Stimulated activated CD8-positive, alpha-beta memory T cell treated with anti-CD3 and anti-CD28 coated beads, Interleukin-2, amount 100 ng/mL, for 1 hour (primary cell): ENCODE measurements at regions not wholly inside any gene's neighbourhood (a gene's known extent, or its start where the extent isn't known, plus 50 kb on each side); places are given as distances from the start of the nearest gene placed in this dataset.
"Not testable (repeated sequence)": the region's sequence is repeated elsewhere in the genome, so short reads cannot be mapped to it uniquely, and the experiment has no call there.

Source experiments
- DNase-seq, 2 donors: peaks; one replicate each; pipeline ENCODE4 v3.0.0-alpha.2; 2020; ENCODE audit warnings: low read depth in 2 of 2

DNA sequence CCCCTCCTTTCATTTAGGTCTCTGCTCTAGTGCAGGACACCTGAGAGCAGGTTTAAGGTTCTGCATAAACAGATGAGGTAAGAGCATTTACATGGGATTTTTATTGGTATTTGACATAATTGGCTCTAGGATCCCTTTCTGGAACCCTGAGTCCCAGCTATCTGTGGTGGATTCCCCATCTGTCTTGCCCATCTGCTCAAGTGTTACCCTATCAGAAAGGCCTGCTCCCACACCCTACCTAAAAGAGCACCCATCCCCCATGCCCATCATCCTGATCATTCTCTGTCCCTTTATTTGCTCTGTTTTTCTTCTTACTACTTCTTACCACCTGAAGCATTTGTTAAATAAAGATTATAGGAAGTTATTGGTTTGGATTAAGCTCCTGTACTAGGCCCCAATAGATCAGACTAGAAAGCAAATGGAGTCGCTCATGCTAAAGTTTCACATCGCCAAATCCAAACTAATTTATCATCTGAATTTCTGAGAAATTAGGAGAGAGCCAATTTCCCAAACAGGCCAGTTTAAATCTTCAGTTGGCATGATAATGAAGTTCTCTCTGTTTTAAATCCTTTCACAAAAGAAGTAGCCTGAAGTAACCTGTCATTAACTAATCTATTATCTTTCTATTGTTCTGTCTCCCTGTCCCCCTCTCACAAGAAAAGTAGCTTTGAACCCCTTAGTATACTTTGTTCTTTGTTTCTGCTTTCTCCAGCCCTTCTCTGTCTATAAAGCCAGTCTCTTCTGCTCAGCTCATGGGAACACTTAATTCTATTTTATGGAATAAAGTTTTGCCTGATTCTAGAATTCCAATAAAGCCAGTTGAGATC, 178.6 kb downstream of the ZNF674 start:
- no peak for DNase-seq

DNA sequence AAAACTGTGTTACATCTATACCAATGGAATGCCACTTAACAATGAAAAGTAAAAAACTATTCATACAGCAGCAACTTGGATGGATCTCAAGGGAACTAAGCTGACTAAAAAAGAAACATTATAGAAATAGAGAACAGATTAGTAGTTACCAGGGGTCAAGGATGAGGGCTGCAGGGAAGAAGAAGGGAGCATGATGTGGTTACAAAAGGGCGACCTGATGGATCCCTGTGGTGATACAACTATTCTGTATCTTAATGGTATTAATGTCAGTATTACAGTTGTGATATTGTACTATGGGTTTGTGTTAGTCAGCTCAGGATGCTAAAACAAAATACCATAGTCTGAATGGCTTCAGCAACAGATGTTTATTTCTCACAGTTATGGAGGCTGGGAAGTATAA, 190.7 kb downstream of the ZNF674 start:
- no peak for DNase-seq

- DNase-seq: no peak
Measured at GRCh38 chrX:46341767-46342322, 203.4 kb downstream of the ZNF674 start.

- no peak for DNase-seq
Measured at GRCh38 chrX:46340696-46341095, 204.5 kb downstream of the ZNF674 start.

- no peak for DNase-seq
Measured at GRCh38 chrX:46333550-46333949, 211.7 kb downstream of the ZNF674 start.

GRCh38 chrX:46330981-46331380, 214.2 kb downstream of the ZNF674 start:
- DNase-seq: no peak

- DNase-seq: no peak
Measured at GRCh38 chrX:46330513-46330912, 214.7 kb downstream of the ZNF674 start.

DNA sequence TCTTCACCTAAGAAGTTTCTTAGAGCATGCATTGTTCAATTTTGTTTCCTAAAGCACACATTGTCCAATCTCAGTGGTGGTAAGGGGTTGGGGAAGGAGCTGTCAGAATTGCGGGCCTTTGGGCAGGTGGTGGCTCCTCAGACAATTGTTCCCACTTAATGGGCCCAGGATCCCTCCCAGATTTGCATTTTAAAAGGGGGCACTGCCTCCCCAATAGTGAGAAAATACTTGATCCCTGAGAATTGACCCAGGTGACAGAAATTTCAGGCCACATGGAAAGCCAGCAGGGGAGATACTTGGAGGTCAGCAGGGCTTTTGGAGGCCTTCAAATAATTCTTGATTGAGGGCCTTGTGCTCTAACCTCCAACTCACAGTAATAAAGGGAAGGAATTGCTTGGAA, 217.1 kb downstream of the ZNF674 start:
- DNase-seq: no peak

DNA sequence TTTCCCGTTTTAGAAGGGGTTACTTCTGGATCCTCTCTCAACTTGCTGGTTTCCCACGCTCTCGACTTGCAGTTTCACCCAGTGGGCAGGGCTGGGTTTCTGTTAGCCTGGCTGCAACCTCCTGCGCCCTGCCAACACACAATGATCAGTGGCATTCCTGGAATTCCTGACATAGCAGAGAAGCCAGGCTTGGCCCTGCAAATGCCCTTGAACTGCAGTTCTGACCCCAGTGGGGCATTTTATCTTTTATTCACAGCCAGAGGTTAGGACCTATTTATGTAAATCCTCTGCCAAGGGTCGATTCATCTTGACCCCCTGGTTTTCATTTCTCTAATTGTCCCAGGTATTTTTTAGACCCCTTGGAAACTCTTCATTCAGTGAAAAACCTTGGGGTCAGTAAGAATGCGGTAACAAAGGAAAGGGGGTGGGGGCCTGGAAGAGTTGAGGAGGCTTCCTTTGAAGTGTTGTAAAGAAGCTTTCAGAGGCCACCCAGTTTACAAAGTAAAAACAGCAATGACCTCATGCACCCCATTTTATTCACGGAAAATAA, 217.6 kb downstream of the ZNF674 start:
- no peak for DNase-seq

- DNase-seq: no peak
Measured at GRCh38 chrX:46326161-46326560, 219.1 kb downstream of the ZNF674 start.

GRCh38 chrX:46325312-46325877, 219.8 kb downstream of the ZNF674 start:
- peak in 1 of 2 donors; percentile 20 for DNase-seq

- DNase-seq: no peak
Measured at GRCh38 chrX:46324166-46324565, 221.1 kb downstream of the ZNF674 start.

DNA sequence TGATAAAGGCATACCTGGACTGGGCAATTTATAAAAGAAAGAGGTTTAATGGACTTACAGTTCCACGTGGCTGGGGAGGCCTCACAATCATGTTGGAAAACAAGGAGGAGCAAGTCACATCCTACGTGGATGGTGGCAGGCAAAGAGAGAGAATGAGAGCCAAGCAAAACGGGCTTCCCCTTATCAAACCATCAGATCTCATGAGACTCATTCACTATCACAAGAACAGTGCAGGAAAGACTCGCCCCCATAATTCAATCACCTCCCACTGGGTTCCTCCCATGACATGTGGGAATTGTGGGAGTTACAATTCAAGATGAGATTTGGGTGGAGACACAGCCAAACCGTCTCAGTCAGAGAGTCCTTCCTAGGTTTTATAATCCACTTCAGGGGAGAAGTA, 222.3 kb downstream of the ZNF674 start:
- not testable (repeated sequence) for DNase-seq

DNA sequence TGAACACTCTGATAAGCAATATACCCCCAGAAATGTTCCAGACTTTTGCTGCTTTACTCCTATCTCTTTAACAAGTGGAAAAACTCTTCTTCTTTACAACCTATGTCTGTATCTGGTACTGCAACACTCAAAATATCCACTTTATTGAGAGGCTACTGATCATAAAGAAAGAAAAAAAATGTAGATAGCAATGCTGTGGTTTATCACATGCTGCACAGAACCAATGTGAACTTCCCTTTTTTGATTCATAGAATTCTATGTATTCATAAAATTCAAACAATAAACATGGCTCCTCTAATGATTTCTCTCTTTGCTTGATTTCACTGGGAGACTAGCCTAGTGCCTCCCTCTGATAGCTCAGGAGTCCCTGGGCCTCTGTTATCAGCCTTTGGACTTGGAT, 223.5 kb downstream of the ZNF674 start:
- no peak for DNase-seq

- DNase-seq: no peak
Measured at GRCh38 chrX:46319750-46320149, 225.5 kb downstream of the ZNF674 start.

- no peak for DNase-seq
Measured at GRCh38 chrX:46318551-46318950, 226.7 kb downstream of the ZNF674 start.

DNA sequence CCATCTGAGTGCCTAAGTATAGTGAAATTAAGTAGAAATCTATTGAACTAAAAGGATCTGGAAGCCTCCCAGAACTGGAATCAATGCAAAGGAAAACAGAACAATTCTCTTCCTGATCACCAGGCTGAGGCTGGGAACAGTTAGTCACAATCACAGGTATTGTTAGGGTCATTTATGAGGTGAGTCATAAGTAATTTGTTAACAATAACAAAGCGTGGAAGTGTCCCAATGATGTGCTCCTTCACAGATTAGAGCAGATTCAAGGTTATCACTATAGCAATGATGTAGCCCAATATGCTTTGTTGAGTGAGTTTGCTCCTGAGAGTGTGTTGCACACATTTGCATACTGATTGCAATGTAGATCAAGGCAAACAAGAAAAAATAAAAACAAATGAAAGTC, 228.1 kb downstream of the ZNF674 start:
- no peak for DNase-seq

- no peak for DNase-seq
Measured at GRCh38 chrX:46311581-46312120, 233.6 kb downstream of the ZNF674 start.

- no peak for DNase-seq
Measured at GRCh38 chrX:46310815-46311497, 234.3 kb downstream of the ZNF674 start.

DNA sequence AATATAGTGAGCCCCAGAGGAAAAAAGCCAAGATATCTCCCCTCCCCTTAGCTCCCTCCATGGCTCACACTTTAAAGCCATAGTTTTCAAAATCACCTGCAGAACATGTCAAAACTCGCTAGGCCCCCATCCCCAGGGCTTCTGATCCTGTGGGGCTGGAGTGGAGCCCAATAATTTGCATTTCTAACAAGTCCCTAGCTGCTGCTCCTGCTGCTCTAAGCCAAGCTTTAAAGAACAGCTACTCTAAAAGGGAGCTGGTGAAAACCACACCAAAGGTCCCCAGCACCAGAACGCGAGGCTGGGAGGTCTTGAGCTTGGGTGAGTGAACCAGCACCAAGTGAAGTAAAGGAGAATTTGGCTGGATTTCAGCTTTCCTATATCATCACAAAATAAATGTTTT, 237.1 kb downstream of the ZNF674 start:
- no peak for DNase-seq

DNA sequence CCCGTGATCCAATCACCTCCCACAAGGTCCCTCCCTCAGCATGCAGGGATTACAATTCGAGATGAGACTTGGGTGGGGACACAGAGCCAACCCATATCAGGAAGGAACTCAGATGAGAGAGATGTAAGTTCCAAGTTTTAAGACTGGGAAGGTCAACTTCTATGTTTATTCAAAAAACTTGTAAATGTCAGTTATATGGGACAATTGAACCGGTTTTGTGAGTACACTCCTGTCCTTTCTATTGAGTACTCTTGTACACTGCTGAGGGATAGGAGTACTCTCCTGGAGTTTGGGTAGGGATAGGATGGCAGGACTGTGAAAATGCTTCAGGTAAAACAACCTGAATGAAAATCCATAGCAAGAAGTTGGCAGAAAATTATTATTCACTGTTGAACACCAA, 239.1 kb downstream of the ZNF674 start:
- DNase-seq: no peak

GRCh38 chrX:46305431-46305830, 239.8 kb downstream of the ZNF674 start:
- DNase-seq: no peak
